ENCODE measurements at regions not wholly inside any gene's neighbourhood (a gene's known extent, or its start where the extent isn't known, plus 50 kb on each side); places are given as distances from the start of the nearest gene placed in this dataset.

DNA sequence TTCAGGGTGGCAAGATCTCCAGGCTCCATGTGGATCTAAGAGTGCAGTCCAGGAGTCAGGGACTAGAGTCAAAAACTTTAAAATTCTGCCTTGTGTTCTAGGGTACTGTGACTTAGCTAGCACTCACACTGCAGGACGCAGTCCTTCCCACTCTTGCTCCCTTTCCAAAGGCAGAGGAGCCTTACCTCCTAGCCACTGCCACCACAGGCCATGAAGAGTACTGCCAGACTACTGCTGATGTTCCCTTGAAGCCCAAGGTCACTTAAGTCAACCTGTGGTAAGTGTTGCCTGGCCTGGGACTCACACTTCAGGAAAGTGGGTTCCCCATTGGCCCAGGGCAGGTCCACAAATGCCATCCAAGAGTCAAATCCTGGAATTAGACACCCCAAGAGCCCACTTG, 632.2 kb downstream of the PCDH19 start:
- TF ChIP-seq, protein P1, sequence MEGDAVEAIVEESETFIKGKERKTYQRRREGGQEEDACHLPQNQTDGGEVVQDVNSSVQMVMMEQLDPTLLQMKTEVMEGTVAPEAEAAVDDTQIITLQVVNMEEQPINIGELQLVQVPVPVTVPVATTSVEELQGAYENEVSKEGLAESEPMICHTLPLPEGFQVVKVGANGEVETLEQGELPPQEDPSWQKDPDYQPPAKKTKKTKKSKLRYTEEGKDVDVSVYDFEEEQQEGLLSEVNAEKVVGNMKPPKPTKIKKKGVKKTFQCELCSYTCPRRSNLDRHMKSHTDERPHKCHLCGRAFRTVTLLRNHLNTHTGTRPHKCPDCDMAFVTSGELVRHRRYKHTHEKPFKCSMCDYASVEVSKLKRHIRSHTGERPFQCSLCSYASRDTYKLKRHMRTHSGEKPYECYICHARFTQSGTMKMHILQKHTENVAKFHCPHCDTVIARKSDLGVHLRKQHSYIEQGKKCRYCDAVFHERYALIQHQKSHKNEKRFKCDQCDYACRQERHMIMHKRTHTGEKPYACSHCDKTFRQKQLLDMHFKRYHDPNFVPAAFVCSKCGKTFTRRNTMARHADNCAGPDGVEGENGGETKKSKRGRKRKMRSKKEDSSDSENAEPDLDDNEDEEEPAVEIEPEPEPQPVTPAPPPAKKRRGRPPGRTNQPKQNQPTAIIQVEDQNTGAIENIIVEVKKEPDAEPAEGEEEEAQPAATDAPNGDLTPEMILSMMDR (IDR thresholded peaks at IDR 0.05): no peak
- TF ChIP-seq POLR2A (IDR thresholded peaks at IDR 0.05): no peak
- no peak for TF ChIP-seq EP300 (IDR thresholded peaks at IDR 0.05)
